MM.1S (cell line): ENCODE measurements at regions not wholly inside any gene's neighbourhood (a gene's known extent, or its start where the extent isn't known, plus 50 kb on each side); places are given as distances from the start of the nearest gene placed in this dataset.
"Not testable (repeated sequence)": the region's sequence is repeated elsewhere in the genome, so short reads cannot be mapped to it uniquely, and the experiment has no call there.

Source experiments
- DNase-seq: peaks from one replicate; pipeline ENCODE4 v3.0.0-alpha.2; 2015
- H2AFZ ChIP-seq: fragments of 300-600 bp; sonication (generic); 2 replicates; pipeline ENCODE4 v1.6.0; 2016; ENCODE audit warnings: antibody characterized with exemption, low read length
- H3F3A ChIP-seq: fragments of 300-600 bp; sonication (generic); 2 replicates; pipeline ENCODE4 v1.6.1; 2016; ENCODE audit warnings: mild to moderate bottlenecking, antibody characterized with exemption, low read length, moderate library complexity, mixed read lengths; ENCODE audit not compliant: insufficient read depth
- H3K27ac ChIP-seq: fragments of 300-600 bp; sonication (generic); 2 replicates; pipeline ENCODE4 v1.5.1; 2016; ENCODE audit warnings: mild to moderate bottlenecking, low read length
- H3K27me3 ChIP-seq: fragments of 300-600 bp; sonication (generic); replicated peaks from 2 replicates; pipeline ENCODE4 v1.6.0; 2016; ENCODE audit warnings: low read length; ENCODE audit not compliant: insufficient read depth
- H3K36me3 ChIP-seq: fragments of 300-600 bp; sonication (generic); replicated peaks from 2 replicates; pipeline ENCODE4 v1.6.1; 2016; ENCODE audit warnings: mild to moderate bottlenecking, low read length, mixed read lengths; ENCODE audit not compliant: insufficient read depth
- H3K4me1 ChIP-seq: fragments of 300-600 bp; sonication (generic); 2 replicates; pipeline ENCODE4 v1.6.1; 2016; ENCODE audit warnings: low read length, mixed read lengths
- H3K4me2 ChIP-seq: fragments of 300-600 bp; sonication (generic); 2 replicates; pipeline ENCODE4 v1.6.0; 2016; ENCODE audit warnings: low read depth, low read length
- H3K4me3 ChIP-seq: fragments of 300-600 bp; sonication (generic); 2 replicates; pipeline ENCODE4 v1.5.1; 2016; ENCODE audit warnings: low read length, mixed read lengths
- H3K79me2 ChIP-seq: fragments of 300-600 bp; sonication (generic); 2 replicates; pipeline ENCODE4 v1.6.1; 2016; ENCODE audit warnings: mixed run types, low read length, mixed read lengths
- H3K9ac ChIP-seq: fragments of 300-600 bp; sonication (generic); 2 replicates; pipeline ENCODE4 v1.6.1; 2016; ENCODE audit warnings: low read length, mixed read lengths
- H3K9me2 ChIP-seq: fragments of 300-600 bp; sonication (generic); replicated peaks from 2 replicates; pipeline ENCODE4 v1.6.1; 2016; ENCODE audit warnings: mild to moderate bottlenecking, low read length, mixed read lengths; ENCODE audit not compliant: insufficient read depth
- H3K9me3 ChIP-seq: fragments of 300-600 bp; sonication (generic); replicated peaks from 2 replicates; pipeline ENCODE4 v1.6.1; 2016; ENCODE audit warnings: mild to moderate bottlenecking, low read length, mixed read lengths; ENCODE audit not compliant: insufficient read depth
- H4K20me1 ChIP-seq: fragments of 300-600 bp; sonication (generic); 2 replicates; pipeline ENCODE4 v1.6.1; 2016; ENCODE audit warnings: mild to moderate bottlenecking, low read length, moderate library complexity, mixed read lengths; ENCODE audit not compliant: insufficient read depth
- EZH2 ChIP-seq: fragments of 300-600 bp; sonication (generic); optimal IDR thresholded peaks from 2 replicates; pipeline ENCODE3; 2017; ENCODE audit warnings: low read depth, mild to moderate bottlenecking, antibody characterized with exemption, low read length, mixed read lengths
- EZH2phosphoT487 ChIP-seq: fragments of 300-600 bp; sonication (generic); IDR thresholded peaks from 2 replicates; pipeline ENCODE4 v1.6.1; 2018; ENCODE audit warnings: antibody characterized with exemption, low read length
- TF ChIP-seq, protein P1 (sequence below): fragments of 300-600 bp; sonication (generic); IDR thresholded peaks from 2 replicates; pipeline ENCODE4 v1.5.1; 2016; ENCODE audit warnings: antibody characterized with exemption, low read length, mixed read lengths

DNA sequence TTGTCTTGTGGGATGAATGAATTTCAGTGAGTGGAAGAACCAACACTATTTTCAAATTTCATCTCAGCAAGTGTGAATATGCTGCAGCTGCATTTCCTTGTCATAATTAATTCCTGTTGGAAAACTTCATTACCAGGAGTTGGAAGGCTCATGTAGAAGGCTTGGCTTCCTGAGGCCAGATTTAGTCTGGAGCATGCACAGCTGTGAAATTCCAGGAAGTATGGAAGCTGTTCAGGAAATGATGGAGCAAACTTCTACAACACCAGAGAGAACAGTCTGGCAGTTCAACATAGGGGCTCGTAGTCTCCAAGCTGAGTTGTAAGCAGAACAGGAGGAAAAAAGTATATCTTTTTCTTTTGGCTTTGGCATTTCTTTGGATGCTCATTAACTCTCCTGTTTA lies 1439.9 kb upstream of the CELF2 start:
- no peaks in the 10 kb centered on the region for H4K20me1 ChIP-seq
- no peaks in the 10 kb centered on the region for H3F3A ChIP-seq
- H3K27ac ChIP-seq, result no peak overlapping the region
- H3K9me2 ChIP-seq, result no peaks in the 10 kb centered on the region
- no peak overlapping the region for H3K4me3 ChIP-seq
- no peak overlapping the region for H2AFZ ChIP-seq
- TF ChIP-seq EZH2phosphoT487 (no peak), EZH2 (no peak)
- TF ChIP-seq, protein P1, sequence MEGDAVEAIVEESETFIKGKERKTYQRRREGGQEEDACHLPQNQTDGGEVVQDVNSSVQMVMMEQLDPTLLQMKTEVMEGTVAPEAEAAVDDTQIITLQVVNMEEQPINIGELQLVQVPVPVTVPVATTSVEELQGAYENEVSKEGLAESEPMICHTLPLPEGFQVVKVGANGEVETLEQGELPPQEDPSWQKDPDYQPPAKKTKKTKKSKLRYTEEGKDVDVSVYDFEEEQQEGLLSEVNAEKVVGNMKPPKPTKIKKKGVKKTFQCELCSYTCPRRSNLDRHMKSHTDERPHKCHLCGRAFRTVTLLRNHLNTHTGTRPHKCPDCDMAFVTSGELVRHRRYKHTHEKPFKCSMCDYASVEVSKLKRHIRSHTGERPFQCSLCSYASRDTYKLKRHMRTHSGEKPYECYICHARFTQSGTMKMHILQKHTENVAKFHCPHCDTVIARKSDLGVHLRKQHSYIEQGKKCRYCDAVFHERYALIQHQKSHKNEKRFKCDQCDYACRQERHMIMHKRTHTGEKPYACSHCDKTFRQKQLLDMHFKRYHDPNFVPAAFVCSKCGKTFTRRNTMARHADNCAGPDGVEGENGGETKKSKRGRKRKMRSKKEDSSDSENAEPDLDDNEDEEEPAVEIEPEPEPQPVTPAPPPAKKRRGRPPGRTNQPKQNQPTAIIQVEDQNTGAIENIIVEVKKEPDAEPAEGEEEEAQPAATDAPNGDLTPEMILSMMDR, result no peak
- no peak overlapping the region for H3K4me2 ChIP-seq
- no peaks in the 10 kb centered on the region for H3K79me2 ChIP-seq
- DNase-seq, result no peak
- no peaks in the 10 kb centered on the region for H3K36me3 ChIP-seq
- H3K9me3 ChIP-seq, result no peaks in the 10 kb centered on the region
- H3K9ac ChIP-seq, result no peak overlapping the region
- no peaks in the 10 kb centered on the region for H3K27me3 ChIP-seq
- no peaks in the 10 kb centered on the region for H3K4me1 ChIP-seq

- no peak overlapping the region for H3K4me2 ChIP-seq
- H3K9me2 ChIP-seq, result no peaks in the 10 kb centered on the region
- no peak overlapping the region for H3K27ac ChIP-seq
- no peak for DNase-seq
- no peaks in the 10 kb centered on the region for H3K4me1 ChIP-seq
- H4K20me1 ChIP-seq, result no peaks in the 10 kb centered on the region
- no peak overlapping the region for H3K9ac ChIP-seq
- no peak overlapping the region for H3K4me3 ChIP-seq
- H3K79me2 ChIP-seq, result no peaks in the 10 kb centered on the region
- H3K27me3 ChIP-seq, result no peaks in the 10 kb centered on the region
- TF ChIP-seq EZH2phosphoT487, result no peak
- TF ChIP-seq, protein P1, result no peak
- no peak for TF ChIP-seq EZH2
- H2AFZ ChIP-seq, result no peak overlapping the region
- no peaks in the 10 kb centered on the region for H3K9me3 ChIP-seq
- no peaks in the 10 kb centered on the region for H3K36me3 ChIP-seq
- no peaks in the 10 kb centered on the region for H3F3A ChIP-seq
Observed at GRCh38 chr10:9579110-9579705, 1438.5 kb upstream of the CELF2 start.

GRCh38 chr10:9582803-9583202 lies 1434.9 kb upstream of the CELF2 start:
- not testable (repeated sequence) for H3K27me3 ChIP-seq, H3K4me3 ChIP-seq, H3K27ac ChIP-seq, H3K9ac ChIP-seq, H3K4me2 ChIP-seq, H3F3A ChIP-seq, H3K4me1 ChIP-seq, H2AFZ ChIP-seq, H4K20me1 ChIP-seq, H3K36me3 ChIP-seq, H3K9me2 ChIP-seq, H3K79me2 ChIP-seq, DNase-seq, H3K9me3 ChIP-seq

DNA sequence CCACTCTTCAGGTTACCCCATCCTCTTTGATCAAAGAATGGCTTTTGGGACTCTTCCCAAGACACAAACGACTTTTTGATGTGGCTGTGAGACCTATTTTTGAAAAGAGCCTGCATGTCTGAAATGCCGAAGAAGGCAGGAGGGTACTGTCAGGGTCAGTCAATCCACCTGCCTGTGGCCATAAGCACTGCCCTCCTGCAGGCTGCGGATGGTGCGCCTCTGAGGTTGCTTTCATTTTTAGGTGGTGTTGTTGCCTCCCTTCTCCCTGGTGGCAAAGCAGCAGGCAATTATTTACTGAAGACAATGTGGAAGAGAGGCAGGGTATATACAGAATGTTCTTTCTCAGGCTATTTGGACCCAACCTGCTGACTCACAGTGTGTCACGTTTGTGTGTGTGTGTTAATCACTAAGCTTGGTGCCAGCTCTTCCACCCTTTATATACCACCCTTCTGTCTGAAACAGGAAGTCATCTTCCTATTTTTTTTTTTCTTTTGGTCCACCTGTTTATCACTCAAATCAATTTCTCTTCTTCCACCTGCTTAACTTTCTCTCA lies 1421.2 kb upstream of the CELF2 start:
- Histone ChIP-seq H3K27ac (no peak overlapping the region), H4K20me1 (no peaks in the 10 kb centered on the region), H3K36me3 (no peaks in the 10 kb centered on the region), H3K9ac (no peak overlapping the region), H3K27me3 (no peaks in the 10 kb centered on the region), H3F3A (no peaks in the 10 kb centered on the region), H3K9me3 (no peaks in the 10 kb centered on the region), H3K4me1 (no peaks in the 10 kb centered on the region), H3K4me3 (no peak overlapping the region), H3K4me2 (no peak overlapping the region), H3K9me2 (no peaks in the 10 kb centered on the region), H3K79me2 (no peaks in the 10 kb centered on the region), H2AFZ (no peak overlapping the region)
- DNase-seq, result no peak
- no peak for TF ChIP-seq EZH2
- TF ChIP-seq, protein P1, result no peak
- no peak for TF ChIP-seq EZH2phosphoT487
